Karpas-422 (cell line): ENCODE measurements at regions not wholly inside any gene's neighbourhood (a gene's known extent, or its start where the extent isn't known, plus 50 kb on each side); places are given as distances from the start of the nearest gene placed in this dataset.

ENCODE experiments used
- DNase-seq: peaks from one replicate; pipeline ENCODE4 v3.0.0-alpha.2; 2015
- H2AFZ ChIP-seq: fragments of 200-600 bp; sonication (generic); 2 replicates; pipeline ENCODE4 v1.6.1; 2014; ENCODE audit warnings: antibody characterized with exemption, low read length, mixed read lengths
- H3K27ac ChIP-seq: fragments of 200-600 bp; sonication (generic); 2 replicates; pipeline ENCODE4 v1.5.1; 2014; ENCODE audit warnings: mild to moderate bottlenecking, low read length, moderate library complexity
- H3K27me3 ChIP-seq: fragments of 200-600 bp; sonication (generic); 2 replicates; pipeline ENCODE4 v1.6.1; 2014; ENCODE audit warnings: low read length, mixed read lengths
- H3K36me3 ChIP-seq: fragments of 200-600 bp; sonication (generic); 2 replicates; pipeline ENCODE4 v1.6.1; 2014; ENCODE audit warnings: low read length, mixed read lengths; ENCODE audit not compliant: insufficient read depth
- H3K4me1 ChIP-seq: fragments of 200-600 bp; sonication (generic); 2 replicates; pipeline ENCODE4 v1.6.1; 2014; ENCODE audit warnings: mild to moderate bottlenecking, low read length, mixed read lengths
- H3K4me2 ChIP-seq: fragments of 200-600 bp; sonication (generic); 2 replicates; pipeline ENCODE4 v1.6.1; 2014; ENCODE audit warnings: low read length, low read depth, mild to moderate bottlenecking; ENCODE audit not compliant: poor library complexity, severe bottlenecking
- H3K4me3 ChIP-seq: fragments of 200-600 bp; sonication (generic); 2 replicates; pipeline ENCODE4 v1.5.1; 2014; ENCODE audit warnings: mild to moderate bottlenecking, antibody characterized with exemption, low read length, mixed read lengths
- H3K79me2 ChIP-seq: fragments of 200-600 bp; sonication (generic); 2 replicates; pipeline ENCODE4 v1.6.1; 2014; ENCODE audit warnings: mild to moderate bottlenecking, low read length, mixed read lengths
- H3K9ac ChIP-seq: fragments of 200-600 bp; sonication (generic); 2 replicates; pipeline ENCODE4 v1.6.0; 2014; ENCODE audit warnings: low read length
- H3K9me2 ChIP-seq: fragments of 200-600 bp; sonication (generic), shearing (Covaris generic); replicated peaks from 2 replicates; pipeline ENCODE4 v1.6.0; 2014; ENCODE audit warnings: mild to moderate bottlenecking, low read length, moderate library complexity; ENCODE audit not compliant: insufficient read depth
- H3K9me3 ChIP-seq: fragments of 300-700, 200-600 bp; sonication (generic); 2 replicates; pipeline ENCODE4 v1.6.1; 2014; ENCODE audit warnings: low read length, mixed read lengths
- H4K20me1 ChIP-seq: fragments of 200-600 bp; sonication (generic); 2 replicates; pipeline ENCODE4 v1.6.1; 2014; ENCODE audit warnings: mild to moderate bottlenecking, antibody characterized with exemption, low read length, low read depth; ENCODE audit not compliant: insufficient read depth

DNA sequence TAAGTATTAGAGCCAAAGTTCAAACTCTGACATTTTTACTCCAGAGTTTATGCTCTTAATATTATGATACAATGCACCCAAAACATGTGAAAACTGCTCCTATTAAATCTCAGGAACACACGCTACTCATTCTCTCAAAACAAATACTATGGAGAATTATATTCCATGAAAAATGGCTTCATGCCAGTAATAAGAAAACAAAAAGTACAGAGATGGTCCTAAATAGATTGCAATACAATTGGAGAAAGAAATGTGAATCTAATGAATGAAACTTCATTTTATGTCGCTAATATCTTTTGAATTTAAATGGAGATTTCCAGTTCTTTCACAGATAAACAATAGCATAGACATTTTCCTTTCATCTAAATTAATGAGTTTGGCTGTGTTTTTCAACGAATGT lies 384.3 kb downstream of the ADAMTS20 start:
- no peak overlapping the region for H3K9ac ChIP-seq
- H3K4me3 ChIP-seq, result no peak overlapping the region
- no peak overlapping the region for H3K27ac ChIP-seq
- no peaks in the 10 kb centered on the region for H3K36me3 ChIP-seq
- no peaks in the 10 kb centered on the region for H3K79me2 ChIP-seq
- H3K4me2 ChIP-seq, result no peak overlapping the region
- no peaks in the 10 kb centered on the region for H3K9me2 ChIP-seq
- 0 out of 2 replicates have a peak, but pooled peaks cover 2% of the 10 kb centered on the region for H3K27me3 ChIP-seq
- no peak for DNase-seq
- no peaks in the 10 kb centered on the region for H3K4me1 ChIP-seq
- H3K9me3 ChIP-seq, result no peaks in the 10 kb centered on the region
- no peak overlapping the region for H2AFZ ChIP-seq
- H4K20me1 ChIP-seq, result no peaks in the 10 kb centered on the region

DNA sequence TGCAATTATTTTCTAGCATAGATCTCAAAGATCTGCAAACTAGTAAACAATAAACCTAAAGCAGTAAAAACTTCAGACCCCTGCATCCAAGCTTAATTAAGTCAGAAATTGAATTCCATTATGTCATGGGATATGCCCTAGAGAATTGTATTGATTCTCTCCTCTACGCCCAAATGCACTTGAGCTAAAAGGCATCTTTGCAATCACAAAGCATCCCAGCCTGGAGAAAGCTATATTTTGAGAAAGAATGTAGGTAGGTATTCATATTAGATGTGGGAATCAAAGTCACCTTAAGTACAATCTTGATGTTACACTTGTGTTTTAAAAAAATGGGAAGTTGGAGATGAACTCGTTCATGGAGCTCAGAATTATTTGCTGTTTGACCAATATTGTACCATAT lies 386.7 kb downstream of the ADAMTS20 start:
- Histone ChIP-seq H3K79me2 (no peaks in the 10 kb centered on the region), H2AFZ (no peak overlapping the region), H3K4me1 (no peaks in the 10 kb centered on the region), H3K36me3 (no peaks in the 10 kb centered on the region), H3K9ac (no peak overlapping the region), H3K4me3 (no peak overlapping the region), H3K9me3 (no peaks in the 10 kb centered on the region), H3K27ac (no peak overlapping the region), H3K4me2 (no peak overlapping the region), H3K27me3 (no peaks in the 10 kb centered on the region), H3K9me2 (no peaks in the 10 kb centered on the region), H4K20me1 (no peaks in the 10 kb centered on the region)
- no peak for DNase-seq

DNA sequence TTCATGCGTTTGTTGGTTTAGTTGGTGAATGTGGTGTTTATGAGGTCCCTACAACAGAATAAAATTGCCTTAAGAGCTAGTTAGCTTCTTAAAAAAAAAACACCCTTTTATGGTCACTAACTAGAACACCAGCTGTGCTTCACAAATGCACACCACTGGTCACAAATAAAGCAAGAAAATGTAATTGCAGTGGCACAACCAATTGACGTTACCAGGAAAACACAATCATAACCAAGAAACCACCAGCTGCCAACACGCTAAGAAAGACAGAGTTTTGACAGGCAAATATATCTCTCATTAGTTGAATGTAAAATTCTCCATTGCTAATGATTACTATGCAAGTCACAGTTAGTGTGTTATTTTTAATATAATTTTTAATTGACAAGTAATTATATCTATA lies 389.9 kb downstream of the ADAMTS20 start:
- H3K4me1 ChIP-seq, result no peaks in the 10 kb centered on the region
- no peaks in the 10 kb centered on the region for H4K20me1 ChIP-seq
- H3K27me3 ChIP-seq, result no peaks in the 10 kb centered on the region
- H3K27ac ChIP-seq, result no peak overlapping the region
- H3K4me2 ChIP-seq, result no peak overlapping the region
- no peak for DNase-seq
- H3K36me3 ChIP-seq, result no peaks in the 10 kb centered on the region
- no peak overlapping the region for H3K9ac ChIP-seq
- no peaks in the 10 kb centered on the region for H3K9me2 ChIP-seq
- no peak overlapping the region for H3K4me3 ChIP-seq
- H3K9me3 ChIP-seq, result no peaks in the 10 kb centered on the region
- H2AFZ ChIP-seq, result no peak overlapping the region
- H3K79me2 ChIP-seq, result no peaks in the 10 kb centered on the region

DNA sequence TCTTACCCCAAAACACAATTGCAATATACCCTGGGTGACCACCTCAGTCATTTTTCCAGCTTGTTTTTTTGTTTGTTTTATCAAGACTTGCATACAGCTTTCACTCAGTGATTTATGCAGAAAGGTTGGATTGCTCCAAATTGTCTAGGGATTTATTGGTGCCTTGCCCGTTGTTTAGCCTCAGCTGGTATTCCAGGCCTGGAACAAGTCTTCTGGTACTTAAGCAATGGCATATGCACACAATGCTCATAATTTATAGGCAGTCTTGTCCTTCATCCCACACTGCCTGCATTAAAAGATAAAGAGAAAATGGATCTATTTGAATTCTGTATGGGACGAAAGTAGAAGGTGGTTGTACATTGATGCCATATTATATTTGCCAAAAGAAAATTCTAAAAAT lies 392.5 kb downstream of the ADAMTS20 start:
- H4K20me1 ChIP-seq, result no peaks in the 10 kb centered on the region
- H3K36me3 ChIP-seq, result no peaks in the 10 kb centered on the region
- no peaks in the 10 kb centered on the region for H3K9me2 ChIP-seq
- H3K79me2 ChIP-seq, result no peaks in the 10 kb centered on the region
- DNase-seq, result no peak
- no peaks in the 10 kb centered on the region for H3K27me3 ChIP-seq
- H3K4me2 ChIP-seq, result no peak overlapping the region
- H2AFZ ChIP-seq, result no peak overlapping the region
- no peaks in the 10 kb centered on the region for H3K4me1 ChIP-seq
- H3K9me3 ChIP-seq, result no peaks in the 10 kb centered on the region
- H3K27ac ChIP-seq, result no peak overlapping the region
- H3K9ac ChIP-seq, result no peak overlapping the region
- no peak overlapping the region for H3K4me3 ChIP-seq

DNA sequence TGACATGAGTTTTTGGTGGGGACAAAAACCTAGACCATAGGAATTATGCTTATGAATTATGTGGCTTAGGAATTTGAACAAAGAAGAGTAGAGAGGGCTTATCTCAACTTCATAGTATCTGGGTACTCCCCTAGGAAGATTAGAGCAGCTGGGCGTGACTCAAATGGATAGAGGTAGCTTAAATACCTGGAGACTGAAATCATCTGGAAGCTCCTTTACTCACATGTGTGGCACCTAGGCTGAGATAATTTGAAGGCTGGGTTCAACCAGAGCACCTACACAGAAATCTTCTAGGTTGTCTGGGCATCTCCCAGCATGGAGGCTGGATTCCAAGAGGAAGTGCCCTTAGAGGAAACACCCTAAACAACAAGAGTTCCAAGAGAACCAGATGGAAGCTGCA lies 393.9 kb downstream of the ADAMTS20 start:
- no peaks in the 10 kb centered on the region for H3K4me1 ChIP-seq
- H3K9ac ChIP-seq, result no peak overlapping the region
- no peak overlapping the region for H3K27ac ChIP-seq
- no peaks in the 10 kb centered on the region for H4K20me1 ChIP-seq
- H3K79me2 ChIP-seq, result no peaks in the 10 kb centered on the region
- no peak overlapping the region for H3K4me2 ChIP-seq
- no peaks in the 10 kb centered on the region for H3K9me3 ChIP-seq
- H3K36me3 ChIP-seq, result no peaks in the 10 kb centered on the region
- no peak overlapping the region for H3K4me3 ChIP-seq
- no peak overlapping the region for H2AFZ ChIP-seq
- DNase-seq, result no peak
- H3K9me2 ChIP-seq, result no peaks in the 10 kb centered on the region
- no peaks in the 10 kb centered on the region for H3K27me3 ChIP-seq

DNA sequence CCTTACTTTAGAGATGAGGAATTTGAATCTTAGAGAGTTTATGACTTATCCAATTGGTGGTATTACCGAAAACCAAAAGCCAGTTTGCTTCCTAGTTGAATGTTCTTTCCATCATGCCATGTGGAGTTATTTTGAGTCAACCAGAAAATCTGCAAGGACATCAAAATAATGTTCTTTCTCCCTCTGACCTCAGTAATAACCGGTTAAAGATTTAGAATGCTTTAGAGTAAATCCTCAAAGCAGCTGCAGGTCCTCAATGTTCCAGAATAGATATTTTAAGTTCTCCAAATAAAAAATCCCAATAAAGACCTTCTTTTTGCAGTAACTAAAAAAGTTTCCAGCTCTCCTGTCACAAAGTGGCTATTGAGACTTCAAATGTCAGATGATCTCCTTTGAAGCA lies 396.6 kb downstream of the ADAMTS20 start:
- no peaks in the 10 kb centered on the region for H4K20me1 ChIP-seq
- no peaks in the 10 kb centered on the region for H3K36me3 ChIP-seq
- H3K9me2 ChIP-seq, result no peaks in the 10 kb centered on the region
- H3K4me3 ChIP-seq, result no peak overlapping the region
- no peak overlapping the region for H3K27ac ChIP-seq
- H3K9ac ChIP-seq, result no peak overlapping the region
- no peaks in the 10 kb centered on the region for H3K27me3 ChIP-seq
- no peak overlapping the region for H3K4me2 ChIP-seq
- no peaks in the 10 kb centered on the region for H3K4me1 ChIP-seq
- no peaks in the 10 kb centered on the region for H3K9me3 ChIP-seq
- H2AFZ ChIP-seq, result no peak overlapping the region
- H3K79me2 ChIP-seq, result no peaks in the 10 kb centered on the region
- no peak for DNase-seq

DNA sequence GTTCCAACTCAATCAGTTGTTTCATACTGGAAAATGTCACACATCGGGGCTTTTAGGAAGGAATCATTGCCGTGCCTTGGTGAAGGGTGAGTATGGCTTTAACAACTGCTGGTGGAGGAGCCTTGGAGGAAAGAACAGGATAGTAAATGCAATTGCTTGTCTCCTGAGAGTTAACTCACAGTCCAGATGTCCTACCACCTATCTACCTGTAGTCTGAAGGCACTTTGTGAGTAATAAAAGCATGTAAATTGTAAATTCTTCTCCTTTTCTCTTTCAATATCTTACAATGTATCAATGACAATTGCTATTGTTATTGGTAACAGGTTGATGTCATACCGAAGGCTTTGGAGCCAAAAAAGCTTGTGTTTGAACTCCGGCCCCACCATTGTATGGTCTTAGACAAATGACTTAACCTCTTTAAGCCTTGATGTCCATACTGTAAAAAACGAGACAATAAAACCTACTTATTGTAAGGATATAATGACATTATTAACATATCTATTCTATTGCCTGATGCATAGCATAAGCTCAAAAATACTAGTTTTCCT lies 397.4 kb downstream of the ADAMTS20 start:
- Histone ChIP-seq H3K4me2 (no peak overlapping the region), H4K20me1 (no peaks in the 10 kb centered on the region), H3K27me3 (no peaks in the 10 kb centered on the region), H3K4me1 (no peaks in the 10 kb centered on the region), H3K9me3 (no peaks in the 10 kb centered on the region), H3K27ac (no peak overlapping the region), H3K36me3 (no peaks in the 10 kb centered on the region), H3K79me2 (no peaks in the 10 kb centered on the region), H3K9ac (no peak overlapping the region), H3K9me2 (no peaks in the 10 kb centered on the region), H3K4me3 (no peak overlapping the region), H2AFZ (no peak overlapping the region)
- DNase-seq, result no peak

DNA sequence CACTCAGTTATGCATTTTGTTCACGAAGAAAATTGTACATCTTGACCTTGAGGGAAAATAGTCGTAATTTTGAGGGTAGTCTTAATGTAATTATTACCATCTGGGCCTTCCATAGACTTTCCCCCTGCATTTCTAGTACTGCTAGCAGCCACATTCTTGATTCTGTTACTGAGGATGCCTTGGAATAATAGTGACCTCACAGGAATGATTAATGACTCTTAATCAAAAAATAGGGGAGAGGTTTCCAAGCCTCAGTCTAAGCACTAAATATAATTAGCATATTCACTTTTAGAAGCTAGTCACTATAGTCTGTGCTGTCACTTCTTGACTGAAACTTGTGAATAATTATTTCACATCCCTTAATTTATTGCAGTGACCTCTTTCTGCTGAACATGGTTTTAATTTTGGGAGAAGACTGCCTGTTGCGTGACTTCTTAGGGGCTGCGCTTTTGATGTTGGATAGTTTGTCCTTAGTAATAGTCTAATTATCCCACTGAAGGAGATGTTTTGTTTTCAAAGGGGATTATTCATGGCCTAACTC lies 400.5 kb downstream of the ADAMTS20 start:
- Histone ChIP-seq H3K4me1 (no peaks in the 10 kb centered on the region), H3K36me3 (no peaks in the 10 kb centered on the region), H3K79me2 (no peaks in the 10 kb centered on the region), H2AFZ (no peak overlapping the region), H3K4me3 (no peak overlapping the region), H4K20me1 (no peaks in the 10 kb centered on the region), H3K4me2 (no peak overlapping the region), H3K27ac (no peak overlapping the region), H3K27me3 (no peaks in the 10 kb centered on the region), H3K9me2 (no peaks in the 10 kb centered on the region), H3K9ac (no peak overlapping the region), H3K9me3 (no peaks in the 10 kb centered on the region)
- no peak for DNase-seq

DNA sequence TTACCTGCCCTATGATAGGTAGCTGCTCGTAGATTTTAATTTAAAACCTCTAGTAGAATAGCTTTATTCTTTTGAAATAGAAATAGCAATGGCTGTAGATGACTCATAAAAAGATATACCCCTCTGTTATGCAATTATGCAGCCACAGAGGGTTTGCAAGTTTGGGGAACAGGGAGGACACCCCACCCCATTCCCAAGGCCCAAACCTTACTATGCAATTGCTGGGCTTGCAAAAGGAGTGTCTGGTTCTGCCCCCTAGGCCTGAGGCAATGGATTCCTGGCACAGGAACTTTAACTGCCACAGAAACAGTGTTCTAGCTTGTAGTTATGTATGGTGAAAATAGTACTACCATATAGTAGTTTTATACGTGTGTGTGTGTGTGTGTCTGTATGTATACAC lies 403.3 kb downstream of the ADAMTS20 start:
- no peak overlapping the region for H3K4me3 ChIP-seq
- H4K20me1 ChIP-seq, result no peaks in the 10 kb centered on the region
- no peak overlapping the region for H2AFZ ChIP-seq
- H3K27ac ChIP-seq, result no peak overlapping the region
- no peaks in the 10 kb centered on the region for H3K9me3 ChIP-seq
- no peaks in the 10 kb centered on the region for H3K79me2 ChIP-seq
- H3K4me1 ChIP-seq, result no peaks in the 10 kb centered on the region
- H3K9ac ChIP-seq, result no peak overlapping the region
- DNase-seq, result no peak
- H3K36me3 ChIP-seq, result no peaks in the 10 kb centered on the region
- no peaks in the 10 kb centered on the region for H3K9me2 ChIP-seq
- no peak overlapping the region for H3K4me2 ChIP-seq
- no peaks in the 10 kb centered on the region for H3K27me3 ChIP-seq
